ENCODE measurements at regions not wholly inside any gene's neighbourhood (a gene's known extent, or its start where the extent isn't known, plus 50 kb on each side); places are given as distances from the start of the nearest gene placed in this dataset.

GRCh38 chr6:7664003-7664402 is 61.9 kb upstream of the BMP6 start:
- no peak for DNase-seq (ENCODE audit: low read depth)
- TF ChIP-seq CTCF (IDR thresholded peaks at IDR 0.05; ENCODE audit: insufficient read depth, low read depth, low read length, missing control alignments) = no peak
- no peak overlapping the region for H3K4me3 ChIP-seq (ENCODE audit: low read depth, low read length)

- no peak overlapping the region for H3K4me3 ChIP-seq (ENCODE audit: low read depth, low read length)
- TF ChIP-seq CTCF (IDR thresholded peaks at IDR 0.05; ENCODE audit: insufficient read depth, low read depth, low read length, missing control alignments) = no peak
- no peak for DNase-seq (ENCODE audit: low read depth)
These were observed 57.0 kb upstream of the BMP6 start for GRCh38 chr6:7668936-7669335.

- no peak for DNase-seq (ENCODE audit: low read depth)
- H3K4me3 ChIP-seq (ENCODE audit: low read depth, low read length) = no peak overlapping the region
- TF ChIP-seq CTCF (IDR thresholded peaks at IDR 0.05; ENCODE audit: insufficient read depth, low read depth, low read length, missing control alignments) = no peak
These were observed 56.2 kb upstream of the BMP6 start for GRCh38 chr6:7669742-7670141.

- H3K4me3 ChIP-seq (ENCODE audit: low read depth, low read length) = no peak overlapping the region
- no peak for DNase-seq (ENCODE audit: low read depth)
- no peak for TF ChIP-seq CTCF (IDR thresholded peaks at IDR 0.05; ENCODE audit: insufficient read depth, low read depth, low read length, missing control alignments)
These were observed 54.8 kb upstream of the BMP6 start for GRCh38 chr6:7671076-7671475.

GRCh38 chr6:7671581-7671980 is 54.3 kb upstream of the BMP6 start:
- no peak for TF ChIP-seq CTCF (IDR thresholded peaks at IDR 0.05; ENCODE audit: insufficient read depth, low read depth, low read length, missing control alignments)
- H3K4me3 ChIP-seq (ENCODE audit: low read depth, low read length) = no peak overlapping the region
- no peak for DNase-seq (ENCODE audit: low read depth)

- no peak overlapping the region for H3K4me3 ChIP-seq (ENCODE audit: low read depth, low read length)
- DNase-seq (ENCODE audit: low read depth) = no peak
- TF ChIP-seq CTCF (IDR thresholded peaks at IDR 0.05; ENCODE audit: insufficient read depth, low read depth, low read length, missing control alignments) = no peak
These were observed 53.5 kb upstream of the BMP6 start for GRCh38 chr6:7672066-7673062.
